Fibroblast of the aortic adventitia (primary cell): ENCODE measurements at regions not wholly inside any gene's neighbourhood (a gene's known extent, or its start where the extent isn't known, plus 50 kb on each side); places are given as distances from the start of the nearest gene placed in this dataset.
A peak's percentile ranks its signal among the peaks of the same experiment; 100 is the strongest.

ENCODE experiments used
- DNase-seq: peaks from one replicate; pipeline ENCODE4 v3.0.0-alpha.2; 2010; ENCODE audit warnings: low read depth
- H3K4me3 ChIP-seq: 2 replicates; pipeline ENCODE4 v1.5.1; 2011; ENCODE audit warnings: low read depth, mild to moderate bottlenecking, control low read depth, low read length, moderate library complexity
- CTCF ChIP-seq: IDR thresholded peaks from 2 replicates; pipeline ENCODE4 v1.5.1; 2011; ENCODE audit warnings: mild to moderate bottlenecking, low read length, control low read depth, inconsistent platforms; ENCODE audit not compliant: insufficient read depth

GRCh38 chr10:94074462-94074861, 80.7 kb downstream of the PLCE1 start:
- DNase-seq, result no peak
- no peak overlapping the region for H3K4me3 ChIP-seq
- no peak for TF ChIP-seq CTCF

- TF ChIP-seq CTCF, result no peak
- DNase-seq, result no peak
- H3K4me3 ChIP-seq, result no peak overlapping the region
Observed at GRCh38 chr10:94075506-94075905, 81.8 kb downstream of the PLCE1 start.

GRCh38 chr10:94076325-94076841, 82.7 kb downstream of the PLCE1 start:
- TF ChIP-seq CTCF, result peak; percentile 74
- DNase-seq, result peak; percentile 89
- H3K4me3 ChIP-seq, result no peak overlapping the region

- DNase-seq, result no peak
Observed at GRCh38 chr10:94077042-94077441, 83.3 kb downstream of the PLCE1 start.

GRCh38 chr10:94080108-94080507, 86.4 kb downstream of the PLCE1 start:
- no peak for TF ChIP-seq CTCF

More at GRCh38 chr10:94077042-94077441, 83.3 kb downstream of the PLCE1 start:
- TF ChIP-seq CTCF, result no peak
- H3K4me3 ChIP-seq, result no peak overlapping the region

GRCh38 chr10:94083662-94084265, 90.0 kb downstream of the PLCE1 start:
- no peak overlapping the region for H3K4me3 ChIP-seq
- no peak for DNase-seq
- no peak for TF ChIP-seq CTCF

More at GRCh38 chr10:94080108-94080507, 86.4 kb downstream of the PLCE1 start:
- DNase-seq, result no peak
- H3K4me3 ChIP-seq, result no peak overlapping the region

GRCh38 chr10:94084344-94084743, 90.6 kb downstream of the PLCE1 start:
- TF ChIP-seq CTCF, result no peak
- no peak overlapping the region for H3K4me3 ChIP-seq
- DNase-seq, result no peak
